ENCODE measurements at regions not wholly inside any gene's neighbourhood (a gene's known extent, or its start where the extent isn't known, plus 50 kb on each side); places are given as distances from the start of the nearest gene placed in this dataset.

DNA sequence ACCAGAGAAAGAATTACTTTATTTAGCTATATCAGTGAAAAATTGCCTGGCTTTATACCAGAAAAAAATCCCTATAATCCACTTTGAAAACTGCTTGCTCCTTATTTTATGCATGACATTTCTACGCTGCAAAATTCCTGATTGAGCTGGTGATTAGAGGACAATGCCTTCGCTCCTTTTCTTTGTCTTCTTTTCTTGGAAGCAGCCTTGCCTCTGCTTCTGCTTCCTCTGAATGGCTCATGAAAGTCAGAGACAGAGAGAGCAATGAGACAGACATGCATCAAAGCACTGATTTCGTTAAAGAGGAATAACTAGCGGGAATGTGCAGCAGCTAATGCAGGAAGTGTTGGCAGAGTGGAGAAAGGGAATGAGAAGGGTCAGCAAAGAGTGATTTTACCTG lies 294.3 kb upstream of the IGFBP7 start (continued):
- TF ChIP-seq, protein P1, sequence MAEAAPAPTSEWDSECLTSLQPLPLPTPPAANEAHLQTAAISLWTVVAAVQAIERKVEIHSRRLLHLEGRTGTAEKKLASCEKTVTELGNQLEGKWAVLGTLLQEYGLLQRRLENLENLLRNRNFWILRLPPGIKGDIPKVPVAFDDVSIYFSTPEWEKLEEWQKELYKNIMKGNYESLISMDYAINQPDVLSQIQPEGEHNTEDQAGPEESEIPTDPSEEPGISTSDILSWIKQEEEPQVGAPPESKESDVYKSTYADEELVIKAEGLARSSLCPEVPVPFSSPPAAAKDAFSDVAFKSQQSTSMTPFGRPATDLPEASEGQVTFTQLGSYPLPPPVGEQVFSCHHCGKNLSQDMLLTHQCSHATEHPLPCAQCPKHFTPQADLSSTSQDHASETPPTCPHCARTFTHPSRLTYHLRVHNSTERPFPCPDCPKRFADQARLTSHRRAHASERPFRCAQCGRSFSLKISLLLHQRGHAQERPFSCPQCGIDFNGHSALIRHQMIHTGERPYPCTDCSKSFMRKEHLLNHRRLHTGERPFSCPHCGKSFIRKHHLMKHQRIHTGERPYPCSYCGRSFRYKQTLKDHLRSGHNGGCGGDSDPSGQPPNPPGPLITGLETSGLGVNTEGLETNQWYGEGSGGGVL (tag by site-specific recombination; IDR thresholded peaks at IDR 0.05), result no peak
- TF ChIP-seq ZNF302 (tag by site-specific recombination; IDR thresholded peaks at IDR 0.05; ENCODE audit: low read depth) (no peak), KLF8 (tag by site-specific recombination; IDR thresholded peaks at IDR 0.05) (no peak), ZFP69B (tag by site-specific recombination; IDR thresholded peaks at IDR 0.05) (no peak), ZNF211 (tag by site-specific recombination; IDR thresholded peaks at IDR 0.05; ENCODE audit: low read depth) (no peak), ZNF426 (tag by site-specific recombination; IDR thresholded peaks at IDR 0.05) (no peak), ZBTB48 (tag by site-specific recombination; IDR thresholded peaks at IDR 0.05) (no peak), ZNF174 (tag by site-specific recombination; IDR thresholded peaks at IDR 0.05) (no peak), ZNF747 (tag by site-specific recombination; IDR thresholded peaks at IDR 0.05) (no peak), ZEB2 (tag by site-specific recombination; IDR thresholded peaks at IDR 0.05) (no peak), ZNF558 (tag by site-specific recombination; IDR thresholded peaks at IDR 0.05) (no peak), YY1 (tag by site-specific recombination; IDR thresholded peaks at IDR 0.05) (no peak), ZNF664 (tag by site-specific recombination; IDR thresholded peaks at IDR 0.05) (no peak), ZNF48 (tag by site-specific recombination; IDR thresholded peaks at IDR 0.05) (no peak)

DNA sequence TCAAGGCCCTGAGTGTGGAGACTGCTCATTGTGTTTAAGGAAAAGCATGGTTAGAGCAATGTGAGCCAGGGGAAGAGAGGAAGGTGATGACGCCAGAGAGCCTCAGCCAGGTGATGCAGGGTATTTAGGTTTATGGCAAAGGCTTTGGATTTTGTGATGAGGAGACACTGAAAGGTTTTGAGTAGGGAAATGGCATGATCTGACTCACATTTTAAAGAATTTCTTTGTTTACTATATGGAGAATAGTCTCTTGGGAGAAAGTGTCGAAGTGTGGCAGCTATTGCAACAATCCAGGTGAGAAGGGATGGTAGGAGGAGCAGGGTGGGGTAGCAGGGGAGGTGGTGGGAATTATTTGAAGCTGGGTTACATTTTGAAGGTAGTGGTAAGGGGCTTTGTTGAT lies 293.4 kb upstream of the IGFBP7 start:
- Histone ChIP-seq H3K4me1 (ENCODE audit: control insufficient read depth, insufficient read depth, low read length) (no peaks in the 10 kb centered on the region), H3K36me3 (ENCODE audit: control insufficient read depth in 2 of 2, insufficient read depth in 1 of 2, low read length in 2 of 2) (no peaks in the 10 kb centered on the region), H3K4me3 (ENCODE audit: low read depth, low read length) (no peak overlapping the region), H3K27ac (ENCODE audit: extremely low read depth, low read depth, low read length) (no peak overlapping the region), H3K9me3 (ENCODE audit: control insufficient read depth, insufficient read depth, low read depth, low read length) (no peaks in the 10 kb centered on the region)
- CTCF ChIA-PET, result no interaction called here
- no peak for TF ChIP-seq ZNF341 (tag by site-specific recombination; IDR thresholded peaks at IDR 0.05; ENCODE audit: low read depth)
- no peak for TF ChIP-seq ZNF791 (tag by site-specific recombination; IDR thresholded peaks at IDR 0.05)
- no peak for TF ChIP-seq GLIS2 (tag by site-specific recombination; IDR thresholded peaks at IDR 0.05)
- TF ChIP-seq ZNF138 (tag by site-specific recombination; IDR thresholded peaks at IDR 0.05; ENCODE audit: borderline replicate concordance), result no peak
- no peak for TF ChIP-seq ZNF404 (tag by site-specific recombination; IDR thresholded peaks at IDR 0.05)
- TF ChIP-seq, protein P2, sequence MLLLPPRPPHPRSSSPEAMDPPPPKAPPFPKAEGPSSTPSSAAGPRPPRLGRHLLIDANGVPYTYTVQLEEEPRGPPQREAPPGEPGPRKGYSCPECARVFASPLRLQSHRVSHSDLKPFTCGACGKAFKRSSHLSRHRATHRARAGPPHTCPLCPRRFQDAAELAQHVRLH (tag by site-specific recombination; IDR thresholded peaks at IDR 0.05), result no peak
- no peak for TF ChIP-seq ZNF302 (tag by site-specific recombination; IDR thresholded peaks at IDR 0.05; ENCODE audit: low read depth)
- no peak for TF ChIP-seq ZNF660 (tag by site-specific recombination; IDR thresholded peaks at IDR 0.05)
- TF ChIP-seq, protein P3, sequence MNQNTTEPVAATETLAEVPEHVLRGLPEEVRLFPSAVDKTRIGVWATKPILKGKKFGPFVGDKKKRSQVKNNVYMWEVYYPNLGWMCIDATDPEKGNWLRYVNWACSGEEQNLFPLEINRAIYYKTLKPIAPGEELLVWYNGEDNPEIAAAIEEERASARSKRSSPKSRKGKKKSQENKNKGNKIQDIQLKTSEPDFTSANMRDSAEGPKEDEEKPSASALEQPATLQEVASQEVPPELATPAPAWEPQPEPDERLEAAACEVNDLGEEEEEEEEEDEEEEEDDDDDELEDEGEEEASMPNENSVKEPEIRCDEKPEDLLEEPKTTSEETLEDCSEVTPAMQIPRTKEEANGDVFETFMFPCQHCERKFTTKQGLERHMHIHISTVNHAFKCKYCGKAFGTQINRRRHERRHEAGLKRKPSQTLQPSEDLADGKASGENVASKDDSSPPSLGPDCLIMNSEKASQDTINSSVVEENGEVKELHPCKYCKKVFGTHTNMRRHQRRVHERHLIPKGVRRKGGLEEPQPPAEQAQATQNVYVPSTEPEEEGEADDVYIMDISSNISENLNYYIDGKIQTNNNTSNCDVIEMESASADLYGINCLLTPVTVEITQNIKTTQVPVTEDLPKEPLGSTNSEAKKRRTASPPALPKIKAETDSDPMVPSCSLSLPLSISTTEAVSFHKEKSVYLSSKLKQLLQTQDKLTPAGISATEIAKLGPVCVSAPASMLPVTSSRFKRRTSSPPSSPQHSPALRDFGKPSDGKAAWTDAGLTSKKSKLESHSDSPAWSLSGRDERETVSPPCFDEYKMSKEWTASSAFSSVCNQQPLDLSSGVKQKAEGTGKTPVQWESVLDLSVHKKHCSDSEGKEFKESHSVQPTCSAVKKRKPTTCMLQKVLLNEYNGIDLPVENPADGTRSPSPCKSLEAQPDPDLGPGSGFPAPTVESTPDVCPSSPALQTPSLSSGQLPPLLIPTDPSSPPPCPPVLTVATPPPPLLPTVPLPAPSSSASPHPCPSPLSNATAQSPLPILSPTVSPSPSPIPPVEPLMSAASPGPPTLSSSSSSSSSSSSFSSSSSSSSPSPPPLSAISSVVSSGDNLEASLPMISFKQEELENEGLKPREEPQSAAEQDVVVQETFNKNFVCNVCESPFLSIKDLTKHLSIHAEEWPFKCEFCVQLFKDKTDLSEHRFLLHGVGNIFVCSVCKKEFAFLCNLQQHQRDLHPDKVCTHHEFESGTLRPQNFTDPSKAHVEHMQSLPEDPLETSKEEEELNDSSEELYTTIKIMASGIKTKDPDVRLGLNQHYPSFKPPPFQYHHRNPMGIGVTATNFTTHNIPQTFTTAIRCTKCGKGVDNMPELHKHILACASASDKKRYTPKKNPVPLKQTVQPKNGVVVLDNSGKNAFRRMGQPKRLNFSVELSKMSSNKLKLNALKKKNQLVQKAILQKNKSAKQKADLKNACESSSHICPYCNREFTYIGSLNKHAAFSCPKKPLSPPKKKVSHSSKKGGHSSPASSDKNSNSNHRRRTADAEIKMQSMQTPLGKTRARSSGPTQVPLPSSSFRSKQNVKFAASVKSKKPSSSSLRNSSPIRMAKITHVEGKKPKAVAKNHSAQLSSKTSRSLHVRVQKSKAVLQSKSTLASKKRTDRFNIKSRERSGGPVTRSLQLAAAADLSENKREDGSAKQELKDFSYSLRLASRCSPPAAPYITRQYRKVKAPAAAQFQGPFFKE (tag by site-specific recombination; IDR thresholded peaks at IDR 0.05; ENCODE audit: borderline replicate concordance), result no peak
- no peak for TF ChIP-seq ZFP3 (tag by site-specific recombination; IDR thresholded peaks at IDR 0.05; ENCODE audit: low read depth)
- POLR2A ChIA-PET, result no interaction called here
